ENCODE measurements at regions not wholly inside any gene's neighbourhood (a gene's known extent, or its start where the extent isn't known, plus 50 kb on each side); places are given as distances from the start of the nearest gene placed in this dataset.

GRCh38 chr4:10366628-10367027 lies 90.6 kb downstream of the ZNF518B start:
- TF ChIP-seq, protein P1, sequence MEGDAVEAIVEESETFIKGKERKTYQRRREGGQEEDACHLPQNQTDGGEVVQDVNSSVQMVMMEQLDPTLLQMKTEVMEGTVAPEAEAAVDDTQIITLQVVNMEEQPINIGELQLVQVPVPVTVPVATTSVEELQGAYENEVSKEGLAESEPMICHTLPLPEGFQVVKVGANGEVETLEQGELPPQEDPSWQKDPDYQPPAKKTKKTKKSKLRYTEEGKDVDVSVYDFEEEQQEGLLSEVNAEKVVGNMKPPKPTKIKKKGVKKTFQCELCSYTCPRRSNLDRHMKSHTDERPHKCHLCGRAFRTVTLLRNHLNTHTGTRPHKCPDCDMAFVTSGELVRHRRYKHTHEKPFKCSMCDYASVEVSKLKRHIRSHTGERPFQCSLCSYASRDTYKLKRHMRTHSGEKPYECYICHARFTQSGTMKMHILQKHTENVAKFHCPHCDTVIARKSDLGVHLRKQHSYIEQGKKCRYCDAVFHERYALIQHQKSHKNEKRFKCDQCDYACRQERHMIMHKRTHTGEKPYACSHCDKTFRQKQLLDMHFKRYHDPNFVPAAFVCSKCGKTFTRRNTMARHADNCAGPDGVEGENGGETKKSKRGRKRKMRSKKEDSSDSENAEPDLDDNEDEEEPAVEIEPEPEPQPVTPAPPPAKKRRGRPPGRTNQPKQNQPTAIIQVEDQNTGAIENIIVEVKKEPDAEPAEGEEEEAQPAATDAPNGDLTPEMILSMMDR (IDR thresholded peaks at IDR 0.05), result no peak
- no peak for TF ChIP-seq POLR2A (IDR thresholded peaks at IDR 0.05)

All from vagina (tissue), 2 donors.